Liver (tissue), 3 donors: ENCODE measurements at regions not wholly inside any gene's neighbourhood (a gene's known extent, or its start where the extent isn't known, plus 50 kb on each side); places are given as distances from the start of the nearest gene placed in this dataset.

ENCODE experiments used
- CTCF ChIP-seq: fragments of 150-350 bp; IDR thresholded peaks from 2 replicates; pipeline ENCODE4 v1.5.1; 2017; ENCODE audit warnings: improper control_type of control experiment, low read depth, low read length; ENCODE audit not compliant: missing input control
- JUND ChIP-seq, 2 donors: IDR thresholded peaks; 2 replicates each; pipeline ENCODE4 v1.6.1; 2016; ENCODE audit warnings: antibody characterized with exemption in 2 of 2
- RAD21 ChIP-seq, 2 donors: IDR thresholded peaks; 2 replicates each; pipeline ENCODE4 v1.6.1; 2016; ENCODE audit warnings: antibody characterized with exemption in 2 of 2, mild to moderate bottlenecking in 2 of 2
- REST ChIP-seq: IDR thresholded peaks from 2 replicates; pipeline ENCODE4 v1.6.1; 2016; ENCODE audit warnings: antibody characterized with exemption, mild to moderate bottlenecking
- RXRA ChIP-seq, 2 donors: IDR thresholded peaks; 2 replicates each; pipeline ENCODE4 v1.6.1; 2017 to 2018; ENCODE audit warnings: antibody characterized with exemption in 2 of 2, mild to moderate bottlenecking in 1 of 2
- SP1 ChIP-seq: IDR thresholded peaks from 2 replicates; pipeline ENCODE4 v1.6.1; 2018; ENCODE audit warnings: antibody characterized with exemption, mild to moderate bottlenecking
- TAF1 ChIP-seq: conservative IDR thresholded peaks from 2 replicates; pipeline ENCODE4 v1.6.1; 2016; ENCODE audit warnings: antibody characterized with exemption, mild to moderate bottlenecking
- YY1 ChIP-seq: IDR thresholded peaks from 2 replicates; pipeline ENCODE4 v1.6.1; 2016; ENCODE audit warnings: antibody characterized with exemption, mild to moderate bottlenecking
- donor health status: healthy.
- donor health status: healthy.

- no peak for TF ChIP-seq CTCF
- no peak for TF ChIP-seq SP1
- TF ChIP-seq JUND (IDR thresholded peaks at IDR 0.05), result no peak
- no peak for TF ChIP-seq RAD21 (IDR thresholded peaks at IDR 0.05)
- no peak for TF ChIP-seq RXRA (IDR thresholded peaks at IDR 0.05)
- TF ChIP-seq YY1, result no peak
- TF ChIP-seq REST, result no peak
- no peak for TF ChIP-seq TAF1
These were observed 141.2 kb upstream of the PARP11 start for GRCh38 chr12:4014444-4014843.
